ENCODE measurements at regions not wholly inside any gene's neighbourhood (a gene's known extent, or its start where the extent isn't known, plus 50 kb on each side); places are given as distances from the start of the nearest gene placed in this dataset.

- H3K23ac ChIP-seq (ENCODE audit: low read depth, low read length) = no peak overlapping the region
- H4K8ac ChIP-seq (ENCODE audit: low read depth in 2 of 2, low read length in 2 of 2) = no peak overlapping the region
- H2AK5ac ChIP-seq (ENCODE audit: low read depth, low read length) = no peak overlapping the region
- dilution Hi-C loops (cut with HindIII; ENCODE audit: low sequenced_read_pairs, unreplicated experiment) (no loop called here), intact Hi-C loops (cut with micrococcal nuclease) (no loop called here), in situ Hi-C loops (cut with MboI; ENCODE audit: low sequenced_read_pairs) (no loop called here)
- no peak overlapping the region for H3K4ac ChIP-seq (ENCODE audit: low read depth, low read length)
- H2AK9ac ChIP-seq (replicated peaks; ENCODE audit: low read depth, low read length, poor library complexity) = no peak overlapping the region
- H3K9me1 ChIP-seq (ENCODE audit: insufficient read depth, low read length) = no peaks in the 10 kb centered on the region
- DNase-seq (no peak), ATAC-seq (ENCODE audit: low read depth) (no peak)
- no CpG with 5 or more reads among the region's 1 CpG for WGBS, 2 experiments (ENCODE audit: extremely low coverage in 2 of 2, insufficient read length in 1 of 2)
- H3K14ac ChIP-seq (replicated peaks; ENCODE audit: low read depth, low read length) = no peak overlapping the region
- peaks cover 12% of the 10 kb centered on the region for H3K27me3 ChIP-seq (ENCODE audit: control insufficient read depth, insufficient read depth, low read length)
- H4K5ac ChIP-seq (ENCODE audit: low read depth, low read length) = no peak overlapping the region
- no peak overlapping the region for H2BK15ac ChIP-seq (ENCODE audit: low read depth, low read length)
- POLR2A ChIA-PET (ENCODE audit: unreplicated experiment) = no interaction called here
- no peaks in the 10 kb centered on the region for H3K9me3 ChIP-seq (ENCODE audit: control insufficient read depth, insufficient read depth, low read length)
- H2BK5ac ChIP-seq (ENCODE audit: low read depth, low read length, poor library complexity, severe bottlenecking) = no peak overlapping the region
- no peaks in the 10 kb centered on the region for H4K20me1 ChIP-seq (ENCODE audit: insufficient read depth, low read length)
- H2BK20ac ChIP-seq (ENCODE audit: low read depth, low read length) = no peak overlapping the region
- H3K4me2 ChIP-seq (ENCODE audit: low read depth, low read length) = no peak overlapping the region
- H3K56ac ChIP-seq (ENCODE audit: extremely low read depth, insufficient read depth, low read length) = no peak overlapping the region
- TF ChIP-seq MXI1 (IDR thresholded peaks at IDR 0.05; ENCODE audit: borderline replicate concordance, low read depth, low read length) = no peak
- no peak for TF ChIP-seq SMC3 (IDR thresholded peaks at IDR 0.05; ENCODE audit: low read depth, low read length)
- TF ChIP-seq MAFK (IDR thresholded peaks at IDR 0.05; ENCODE audit: low read depth, low read length) = no peak
- no peak for TF ChIP-seq CHD1 (IDR thresholded peaks at IDR 0.05; ENCODE audit: low read depth, low read length)
- no peak for TF ChIP-seq POLR2A (IDR thresholded peaks at IDR 0.05; ENCODE audit: low read depth, low read length)
- no peak for TF ChIP-seq RCOR1 (IDR thresholded peaks at IDR 0.05; ENCODE audit: insufficient replicate concordance, low read length)
- no peak for TF ChIP-seq RAD21 (IDR thresholded peaks at IDR 0.05; ENCODE audit: low read length)
- no peak for TF ChIP-seq NFE2L2 (IDR thresholded peaks at IDR 0.05; ENCODE audit: low read depth, low read length)
- no peak for TF ChIP-seq FOS (IDR thresholded peaks at IDR 0.05; ENCODE audit: low read depth, low read length)
- no peak for TF ChIP-seq BHLHE40 (IDR thresholded peaks at IDR 0.05; ENCODE audit: low read depth, low read length)
- no peak for TF ChIP-seq RFX5 (IDR thresholded peaks at IDR 0.05; ENCODE audit: low read depth, low read length)
- no peak for TF ChIP-seq CTCF (conservative IDR thresholded peaks at IDR 0.05; ENCODE audit: low read depth, low read length)
- no peak for TF ChIP-seq USF2 (IDR thresholded peaks at IDR 0.05; ENCODE audit: low read depth, low read length)
- TF ChIP-seq CEBPB (IDR thresholded peaks at IDR 0.05; ENCODE audit: low read depth, low read length) = no peak
- no peak for TF ChIP-seq ELK1 (IDR thresholded peaks at IDR 0.05; ENCODE audit: borderline replicate concordance, low read depth, low read length)
- no peak for TF ChIP-seq MAZ (IDR thresholded peaks at IDR 0.05; ENCODE audit: borderline replicate concordance, low read depth, low read length)
- BruUV-seq (replicated peaks) = no TSS peak
- H3K4me3 ChIP-seq (ENCODE audit: insufficient read depth, low read depth, low read length) = no peak overlapping the region
- H3K27ac ChIP-seq (ENCODE audit: insufficient read depth, low read length) = no peak overlapping the region
- H3K9ac ChIP-seq (ENCODE audit: low read depth, low read length) = no peak overlapping the region
- no peak overlapping the region for H4K91ac ChIP-seq (ENCODE audit: insufficient read depth, low read depth, low read length)
- no peak overlapping the region for H3K18ac ChIP-seq (ENCODE audit: low read depth, low read length)
- H3K4me1 ChIP-seq (ENCODE audit: control insufficient read depth, insufficient read depth, low read length) = no peaks in the 10 kb centered on the region
- H3K36me3 ChIP-seq (ENCODE audit: control insufficient read depth, insufficient read depth, low read length) = no peaks in the 10 kb centered on the region
- no peak overlapping the region for H2BK120ac ChIP-seq (ENCODE audit: low read depth, low read length)
- no peak overlapping the region for H2AFZ ChIP-seq (replicated peaks; ENCODE audit: low read length, poor library complexity)
- H3K79me1 ChIP-seq (ENCODE audit: low read depth in 1 of 2, low read length in 2 of 2) = no peaks in the 10 kb centered on the region
- CTCF ChIA-PET = no interaction called here
Measured at GRCh38 chr14:23828616-23829015, 125.0 kb upstream of the DHRS4 start.

Data from IMR-90 (cell line).